ENCODE measurements at regions not wholly inside any gene's neighbourhood (a gene's known extent, or its start where the extent isn't known, plus 50 kb on each side); places are given as distances from the start of the nearest gene placed in this dataset.
A peak's percentile ranks its signal among the peaks of the same experiment; 100 is the strongest.
"Not testable (repeated sequence)": the region's sequence is repeated elsewhere in the genome, so short reads cannot be mapped to it uniquely, and the experiment has no call there.

- DNase-seq, result no peak
- intact Hi-C loops (cut with DNase I), result no loop called here
Measured at GRCh38 chr4:160563552-160564282, 1460.8 kb downstream of the RAPGEF2 start.

- intact Hi-C loops (cut with DNase I), result no loop called here
- DNase-seq, result no peak
Measured at GRCh38 chr4:160567634-160568033, 1464.8 kb downstream of the RAPGEF2 start.

- no peak for DNase-seq
- intact Hi-C loops (cut with DNase I), result no loop called here
Measured at GRCh38 chr4:160570271-160570670, 1467.4 kb downstream of the RAPGEF2 start.

- DNase-seq; intact Hi-C loops (cut with DNase I): not testable (repeated sequence)
Measured at GRCh38 chr4:160574272-160574671, 1471.4 kb downstream of the RAPGEF2 start.

GRCh38 chr4:160580581-160580980, 1477.7 kb downstream of the RAPGEF2 start:
- intact Hi-C loops (cut with DNase I), result no loop called here

GRCh38 chr4:160592258-160592657, 1489.4 kb downstream of the RAPGEF2 start:
- DNase-seq, result no peak
- intact Hi-C loops (cut with DNase I), result no loop called here

More at GRCh38 chr4:160580581-160580980, 1477.7 kb downstream of the RAPGEF2 start:
- DNase-seq, result no peak

GRCh38 chr4:160595646-160596045, 1492.8 kb downstream of the RAPGEF2 start:
- DNase-seq, result no peak
- intact Hi-C loops (cut with DNase I), result no loop called here

GRCh38 chr4:160604541-160604940, 1501.7 kb downstream of the RAPGEF2 start:
- DNase-seq, result no peak
- intact Hi-C loops (cut with DNase I), result no loop called here

- peak in 12 of 42 donors; percentile 2 to 39 (median 14) for DNase-seq
- intact Hi-C loops (cut with DNase I), result no loop called here
Measured at GRCh38 chr4:160611181-160611580, 1508.3 kb downstream of the RAPGEF2 start.

GRCh38 chr4:160631044-160631443, 1528.2 kb downstream of the RAPGEF2 start:
- no peak for DNase-seq
- intact Hi-C loops (cut with DNase I), result no loop called here

GRCh38 chr4:160652790-160653189, 1511.0 kb downstream of the FSTL5 start:
- no peak for DNase-seq
- intact Hi-C loops (cut with DNase I), result no loop called here

GRCh38 chr4:160675550-160675949, 1488.2 kb downstream of the FSTL5 start:
- no peak for DNase-seq
- intact Hi-C loops (cut with DNase I), result no loop called here

GRCh38 chr4:160685729-160686128, 1478.1 kb downstream of the FSTL5 start:
- intact Hi-C loops (cut with DNase I), result no loop called here
- DNase-seq, result no peak

- DNase-seq, result no peak
- intact Hi-C loops (cut with DNase I), result no loop called here
Measured at GRCh38 chr4:160701671-160702070, 1462.1 kb downstream of the FSTL5 start.

- intact Hi-C loops (cut with DNase I), result no loop called here
- no peak for DNase-seq
Measured at GRCh38 chr4:160709026-160709425, 1454.8 kb downstream of the FSTL5 start.

- intact Hi-C loops (cut with DNase I), result no loop called here
- DNase-seq, result no peak
Measured at GRCh38 chr4:160709546-160709945, 1454.3 kb downstream of the FSTL5 start.

GRCh38 chr4:160716551-160716950, 1447.2 kb downstream of the FSTL5 start:
- intact Hi-C loops (cut with DNase I), result no loop called here
- no peak for DNase-seq

GRCh38 chr4:160717848-160718247, 1446.0 kb downstream of the FSTL5 start:
- no peak for DNase-seq
- intact Hi-C loops (cut with DNase I), result no loop called here

- no peak for DNase-seq
- intact Hi-C loops (cut with DNase I), result no loop called here
Measured at GRCh38 chr4:160724063-160724462, 1439.7 kb downstream of the FSTL5 start.

GRCh38 chr4:160745126-160745525, 1418.7 kb downstream of the FSTL5 start:
- intact Hi-C loops (cut with DNase I), result no loop called here

GRCh38 chr4:160746585-160746984, 1417.2 kb downstream of the FSTL5 start:
- DNase-seq; intact Hi-C loops (cut with DNase I): not testable (repeated sequence)

More at GRCh38 chr4:160745126-160745525, 1418.7 kb downstream of the FSTL5 start:
- DNase-seq, result no peak
